ENCODE measurements at regions not wholly inside any gene's neighbourhood (a gene's known extent, or its start where the extent isn't known, plus 50 kb on each side); places are given as distances from the start of the nearest gene placed in this dataset.

- H3K4me3 ChIP-seq (ENCODE audit: low read depth, low read length), result no peak overlapping the region
- no peaks in the 10 kb centered on the region for H3K36me3 ChIP-seq
- no peak for DNase-seq
- H3K9me3 ChIP-seq (ENCODE audit: severe bottlenecking), result no peaks in the 10 kb centered on the region
- H3K27me3 ChIP-seq (ENCODE audit: insufficient read depth, low read depth, severe bottlenecking), result no peaks in the 10 kb centered on the region
- no peak for TF ChIP-seq CTCF (IDR thresholded peaks at IDR 0.05; ENCODE audit: low read depth, low read length)
- H3K27ac ChIP-seq, result no peak overlapping the region
Measured at GRCh38 chr2:193476171-193476800, 1281.6 kb upstream of the TMEFF2 start.

- no peak overlapping the region for H3K4me3 ChIP-seq (ENCODE audit: low read depth, low read length)
- DNase-seq, result no peak
- H3K9me3 ChIP-seq (ENCODE audit: severe bottlenecking), result no peaks in the 10 kb centered on the region
- no peak for TF ChIP-seq CTCF (IDR thresholded peaks at IDR 0.05; ENCODE audit: low read depth, low read length)
- no peak overlapping the region for H3K27ac ChIP-seq
- H3K36me3 ChIP-seq, result no peaks in the 10 kb centered on the region
- H3K27me3 ChIP-seq (ENCODE audit: insufficient read depth, low read depth, severe bottlenecking), result no peaks in the 10 kb centered on the region
Measured at GRCh38 chr2:193475038-193475437, 1280.3 kb upstream of the TMEFF2 start.

GRCh38 chr2:193469251-193469650, 1274.5 kb upstream of the TMEFF2 start:
- no peaks in the 10 kb centered on the region for H3K9me3 ChIP-seq (ENCODE audit: severe bottlenecking)
- TF ChIP-seq CTCF (IDR thresholded peaks at IDR 0.05; ENCODE audit: low read depth, low read length), result no peak
- H3K27ac ChIP-seq, result no peak overlapping the region
- no peaks in the 10 kb centered on the region for H3K36me3 ChIP-seq
- DNase-seq, result no peak
- no peaks in the 10 kb centered on the region for H3K27me3 ChIP-seq (ENCODE audit: insufficient read depth, low read depth, severe bottlenecking)
- no peak overlapping the region for H3K4me3 ChIP-seq (ENCODE audit: low read depth, low read length)

GRCh38 chr2:193467276-193467987, 1272.7 kb upstream of the TMEFF2 start:
- H3K27me3 ChIP-seq (ENCODE audit: insufficient read depth, low read depth, severe bottlenecking), result no peaks in the 10 kb centered on the region
- no peak for DNase-seq
- H3K4me3 ChIP-seq (ENCODE audit: low read depth, low read length), result no peak overlapping the region
- no peaks in the 10 kb centered on the region for H3K9me3 ChIP-seq (ENCODE audit: severe bottlenecking)
- H3K36me3 ChIP-seq, result no peaks in the 10 kb centered on the region
- H3K27ac ChIP-seq, result no peak overlapping the region
- no peak for TF ChIP-seq CTCF (IDR thresholded peaks at IDR 0.05; ENCODE audit: low read depth, low read length)

- TF ChIP-seq CTCF (IDR thresholded peaks at IDR 0.05; ENCODE audit: low read depth, low read length), result no peak
- no peak overlapping the region for H3K27ac ChIP-seq
- H3K4me3 ChIP-seq (ENCODE audit: low read depth, low read length), result no peak overlapping the region
- no peak for DNase-seq
- H3K27me3 ChIP-seq (ENCODE audit: insufficient read depth, low read depth, severe bottlenecking), result no peaks in the 10 kb centered on the region
- H3K9me3 ChIP-seq (ENCODE audit: severe bottlenecking), result no peaks in the 10 kb centered on the region
- no peaks in the 10 kb centered on the region for H3K36me3 ChIP-seq
Measured at GRCh38 chr2:193463011-193463410, 1268.3 kb upstream of the TMEFF2 start.

Measured in WERI-Rb-1 (cell line).